Astrocyte (in vitro differentiated cells and primary cell): ENCODE measurements at regions not wholly inside any gene's neighbourhood (a gene's known extent, or its start where the extent isn't known, plus 50 kb on each side); places are given as distances from the start of the nearest gene placed in this dataset.

Source experiments
- EZH2 ChIP-seq: IDR thresholded peaks from 2 replicates; pipeline ENCODE4 v1.6.1; 2012; ENCODE audit warnings: mild to moderate bottlenecking, low read length, inconsistent platforms; ENCODE audit not compliant: insufficient read depth
- TF ChIP-seq, protein P1 (sequence below): IDR thresholded peaks from 2 replicates; pipeline ENCODE4 v1.5.1; 2011; ENCODE audit warnings: low read depth, mild to moderate bottlenecking, inconsistent platforms, low read length, moderate library complexity; ENCODE audit not compliant: insufficient read depth

DNA sequence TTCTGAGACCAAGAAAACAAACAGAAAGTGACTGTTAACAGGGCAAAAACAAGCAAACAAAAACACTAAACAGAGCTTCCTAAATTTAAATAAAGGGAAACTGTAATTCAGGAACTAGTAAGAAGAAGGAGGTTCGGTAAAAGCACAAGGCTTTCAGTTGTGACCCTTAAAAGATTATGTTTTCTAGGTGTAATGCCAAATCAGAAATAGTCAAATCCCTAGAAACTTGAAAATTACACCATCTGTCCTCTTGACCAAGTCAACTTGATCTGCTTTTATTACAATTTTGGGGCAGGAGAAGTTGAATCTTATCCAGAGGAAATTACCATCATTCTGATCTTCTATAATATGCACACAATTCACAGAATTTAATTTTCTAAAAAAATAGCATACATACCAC is 754.0 kb upstream of the ADGRL4 start:
- TF ChIP-seq, protein P1, sequence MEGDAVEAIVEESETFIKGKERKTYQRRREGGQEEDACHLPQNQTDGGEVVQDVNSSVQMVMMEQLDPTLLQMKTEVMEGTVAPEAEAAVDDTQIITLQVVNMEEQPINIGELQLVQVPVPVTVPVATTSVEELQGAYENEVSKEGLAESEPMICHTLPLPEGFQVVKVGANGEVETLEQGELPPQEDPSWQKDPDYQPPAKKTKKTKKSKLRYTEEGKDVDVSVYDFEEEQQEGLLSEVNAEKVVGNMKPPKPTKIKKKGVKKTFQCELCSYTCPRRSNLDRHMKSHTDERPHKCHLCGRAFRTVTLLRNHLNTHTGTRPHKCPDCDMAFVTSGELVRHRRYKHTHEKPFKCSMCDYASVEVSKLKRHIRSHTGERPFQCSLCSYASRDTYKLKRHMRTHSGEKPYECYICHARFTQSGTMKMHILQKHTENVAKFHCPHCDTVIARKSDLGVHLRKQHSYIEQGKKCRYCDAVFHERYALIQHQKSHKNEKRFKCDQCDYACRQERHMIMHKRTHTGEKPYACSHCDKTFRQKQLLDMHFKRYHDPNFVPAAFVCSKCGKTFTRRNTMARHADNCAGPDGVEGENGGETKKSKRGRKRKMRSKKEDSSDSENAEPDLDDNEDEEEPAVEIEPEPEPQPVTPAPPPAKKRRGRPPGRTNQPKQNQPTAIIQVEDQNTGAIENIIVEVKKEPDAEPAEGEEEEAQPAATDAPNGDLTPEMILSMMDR = no peak
- TF ChIP-seq EZH2 = no peak
